ENCODE measurements at regions not wholly inside any gene's neighbourhood (a gene's known extent, or its start where the extent isn't known, plus 50 kb on each side); places are given as distances from the start of the nearest gene placed in this dataset.

- Histone ChIP-seq H3K4me3 (no peak overlapping the region), H3K27ac (ENCODE audit: low read depth) (no peak overlapping the region), H3F3A (replicated peaks; ENCODE audit: low read depth) (no peaks in the 10 kb centered on the region), H3K4me1 (ENCODE audit: insufficient read depth) (no peaks in the 10 kb centered on the region), H3K9me2 (ENCODE audit: insufficient read depth) (peaks cover 20% of the 10 kb centered on the region; the same call in 1 of the 2 replicates), H3K79me2 (replicated peaks; ENCODE audit: insufficient read depth) (no peaks in the 10 kb centered on the region), H3K27me3 (ENCODE audit: insufficient read depth) (no peaks in the 10 kb centered on the region), H2AFZ (no peak overlapping the region), H3K36me3 (ENCODE audit: insufficient read depth) (no peaks in the 10 kb centered on the region), H3K4me2 (no peak overlapping the region), H4K20me1 (replicated peaks; ENCODE audit: insufficient read depth) (no peaks in the 10 kb centered on the region)
- H3K36me3 Mint-ChIP-seq (ENCODE audit: low read depth), result peaks cover 3% of the 10 kb centered on the region
- DNase-seq (ENCODE audit: low spot score) (no peak), ATAC-seq (no peak)
- H3K27ac Mint-ChIP-seq, result no peak overlapping the region
- H3K9me3 Mint-ChIP-seq, result peaks cover 5% of the 10 kb centered on the region
- TF ChIP-seq JUNB (IDR thresholded peaks at IDR 0.05; ENCODE audit: unreplicated experiment), result no peak
- TF ChIP-seq POLR2AphosphoS5 (IDR thresholded peaks at IDR 0.05; ENCODE audit: low read depth), result no peak
- no peak for TF ChIP-seq NANOG (IDR thresholded peaks at IDR 0.05; ENCODE audit: borderline replicate concordance)
- no peak for TF ChIP-seq STAT1 (IDR thresholded peaks at IDR 0.05; ENCODE audit: unreplicated experiment)
- TF ChIP-seq CREB1 (CRISPR knock-in tag; IDR thresholded peaks at IDR 0.05; ENCODE audit: low read depth), result no peak
- H3K27me3 Mint-ChIP-seq (ENCODE audit: insufficient read depth, low read depth, poor library complexity), result no peaks in the 10 kb centered on the region
- H3K4me1 Mint-ChIP-seq, result no peaks in the 10 kb centered on the region; the same call in 2 of the 3 replicates
- H3K4me3 Mint-ChIP-seq, result no peak overlapping the region
These were observed 114.2 kb downstream of the BASP1 start for GRCh38 chr5:17331651-17332050.

GRCh38 chr5:17333755-17334154, 116.3 kb downstream of the BASP1 start:
- Histone ChIP-seq H3K36me3 (ENCODE audit: insufficient read depth) (no peaks in the 10 kb centered on the region), H3K4me3 (no peak overlapping the region), H2AFZ (no peak overlapping the region), H3K4me2 (no peak overlapping the region), H3F3A (replicated peaks; ENCODE audit: low read depth) (no peaks in the 10 kb centered on the region), H4K20me1 (replicated peaks; ENCODE audit: insufficient read depth) (no peaks in the 10 kb centered on the region), H3K9me2 (ENCODE audit: insufficient read depth) (peaks cover 7% of the 10 kb centered on the region; the same call in 1 of the 2 replicates), H3K4me1 (ENCODE audit: insufficient read depth) (no peaks in the 10 kb centered on the region), H3K79me2 (replicated peaks; ENCODE audit: insufficient read depth) (no peaks in the 10 kb centered on the region), H3K27me3 (ENCODE audit: insufficient read depth) (no peaks in the 10 kb centered on the region), H3K27ac (ENCODE audit: low read depth) (no peak overlapping the region)
- no peak overlapping the region for H3K27ac Mint-ChIP-seq
- H3K27me3 Mint-ChIP-seq (ENCODE audit: insufficient read depth, low read depth, poor library complexity), result no peaks in the 10 kb centered on the region
- DNase-seq (ENCODE audit: low spot score) (no peak), ATAC-seq (no peak)
- H3K4me1 Mint-ChIP-seq, result no peaks in the 10 kb centered on the region
- TF ChIP-seq CREB1 (CRISPR knock-in tag; IDR thresholded peaks at IDR 0.05; ENCODE audit: low read depth), result no peak
- TF ChIP-seq, protein P1, sequence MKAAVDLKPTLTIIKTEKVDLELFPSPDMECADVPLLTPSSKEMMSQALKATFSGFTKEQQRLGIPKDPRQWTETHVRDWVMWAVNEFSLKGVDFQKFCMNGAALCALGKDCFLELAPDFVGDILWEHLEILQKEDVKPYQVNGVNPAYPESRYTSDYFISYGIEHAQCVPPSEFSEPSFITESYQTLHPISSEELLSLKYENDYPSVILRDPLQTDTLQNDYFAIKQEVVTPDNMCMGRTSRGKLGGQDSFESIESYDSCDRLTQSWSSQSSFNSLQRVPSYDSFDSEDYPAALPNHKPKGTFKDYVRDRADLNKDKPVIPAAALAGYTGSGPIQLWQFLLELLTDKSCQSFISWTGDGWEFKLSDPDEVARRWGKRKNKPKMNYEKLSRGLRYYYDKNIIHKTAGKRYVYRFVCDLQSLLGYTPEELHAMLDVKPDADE (IDR thresholded peaks at IDR 0.05), result no peak
- TF ChIP-seq, protein P2, sequence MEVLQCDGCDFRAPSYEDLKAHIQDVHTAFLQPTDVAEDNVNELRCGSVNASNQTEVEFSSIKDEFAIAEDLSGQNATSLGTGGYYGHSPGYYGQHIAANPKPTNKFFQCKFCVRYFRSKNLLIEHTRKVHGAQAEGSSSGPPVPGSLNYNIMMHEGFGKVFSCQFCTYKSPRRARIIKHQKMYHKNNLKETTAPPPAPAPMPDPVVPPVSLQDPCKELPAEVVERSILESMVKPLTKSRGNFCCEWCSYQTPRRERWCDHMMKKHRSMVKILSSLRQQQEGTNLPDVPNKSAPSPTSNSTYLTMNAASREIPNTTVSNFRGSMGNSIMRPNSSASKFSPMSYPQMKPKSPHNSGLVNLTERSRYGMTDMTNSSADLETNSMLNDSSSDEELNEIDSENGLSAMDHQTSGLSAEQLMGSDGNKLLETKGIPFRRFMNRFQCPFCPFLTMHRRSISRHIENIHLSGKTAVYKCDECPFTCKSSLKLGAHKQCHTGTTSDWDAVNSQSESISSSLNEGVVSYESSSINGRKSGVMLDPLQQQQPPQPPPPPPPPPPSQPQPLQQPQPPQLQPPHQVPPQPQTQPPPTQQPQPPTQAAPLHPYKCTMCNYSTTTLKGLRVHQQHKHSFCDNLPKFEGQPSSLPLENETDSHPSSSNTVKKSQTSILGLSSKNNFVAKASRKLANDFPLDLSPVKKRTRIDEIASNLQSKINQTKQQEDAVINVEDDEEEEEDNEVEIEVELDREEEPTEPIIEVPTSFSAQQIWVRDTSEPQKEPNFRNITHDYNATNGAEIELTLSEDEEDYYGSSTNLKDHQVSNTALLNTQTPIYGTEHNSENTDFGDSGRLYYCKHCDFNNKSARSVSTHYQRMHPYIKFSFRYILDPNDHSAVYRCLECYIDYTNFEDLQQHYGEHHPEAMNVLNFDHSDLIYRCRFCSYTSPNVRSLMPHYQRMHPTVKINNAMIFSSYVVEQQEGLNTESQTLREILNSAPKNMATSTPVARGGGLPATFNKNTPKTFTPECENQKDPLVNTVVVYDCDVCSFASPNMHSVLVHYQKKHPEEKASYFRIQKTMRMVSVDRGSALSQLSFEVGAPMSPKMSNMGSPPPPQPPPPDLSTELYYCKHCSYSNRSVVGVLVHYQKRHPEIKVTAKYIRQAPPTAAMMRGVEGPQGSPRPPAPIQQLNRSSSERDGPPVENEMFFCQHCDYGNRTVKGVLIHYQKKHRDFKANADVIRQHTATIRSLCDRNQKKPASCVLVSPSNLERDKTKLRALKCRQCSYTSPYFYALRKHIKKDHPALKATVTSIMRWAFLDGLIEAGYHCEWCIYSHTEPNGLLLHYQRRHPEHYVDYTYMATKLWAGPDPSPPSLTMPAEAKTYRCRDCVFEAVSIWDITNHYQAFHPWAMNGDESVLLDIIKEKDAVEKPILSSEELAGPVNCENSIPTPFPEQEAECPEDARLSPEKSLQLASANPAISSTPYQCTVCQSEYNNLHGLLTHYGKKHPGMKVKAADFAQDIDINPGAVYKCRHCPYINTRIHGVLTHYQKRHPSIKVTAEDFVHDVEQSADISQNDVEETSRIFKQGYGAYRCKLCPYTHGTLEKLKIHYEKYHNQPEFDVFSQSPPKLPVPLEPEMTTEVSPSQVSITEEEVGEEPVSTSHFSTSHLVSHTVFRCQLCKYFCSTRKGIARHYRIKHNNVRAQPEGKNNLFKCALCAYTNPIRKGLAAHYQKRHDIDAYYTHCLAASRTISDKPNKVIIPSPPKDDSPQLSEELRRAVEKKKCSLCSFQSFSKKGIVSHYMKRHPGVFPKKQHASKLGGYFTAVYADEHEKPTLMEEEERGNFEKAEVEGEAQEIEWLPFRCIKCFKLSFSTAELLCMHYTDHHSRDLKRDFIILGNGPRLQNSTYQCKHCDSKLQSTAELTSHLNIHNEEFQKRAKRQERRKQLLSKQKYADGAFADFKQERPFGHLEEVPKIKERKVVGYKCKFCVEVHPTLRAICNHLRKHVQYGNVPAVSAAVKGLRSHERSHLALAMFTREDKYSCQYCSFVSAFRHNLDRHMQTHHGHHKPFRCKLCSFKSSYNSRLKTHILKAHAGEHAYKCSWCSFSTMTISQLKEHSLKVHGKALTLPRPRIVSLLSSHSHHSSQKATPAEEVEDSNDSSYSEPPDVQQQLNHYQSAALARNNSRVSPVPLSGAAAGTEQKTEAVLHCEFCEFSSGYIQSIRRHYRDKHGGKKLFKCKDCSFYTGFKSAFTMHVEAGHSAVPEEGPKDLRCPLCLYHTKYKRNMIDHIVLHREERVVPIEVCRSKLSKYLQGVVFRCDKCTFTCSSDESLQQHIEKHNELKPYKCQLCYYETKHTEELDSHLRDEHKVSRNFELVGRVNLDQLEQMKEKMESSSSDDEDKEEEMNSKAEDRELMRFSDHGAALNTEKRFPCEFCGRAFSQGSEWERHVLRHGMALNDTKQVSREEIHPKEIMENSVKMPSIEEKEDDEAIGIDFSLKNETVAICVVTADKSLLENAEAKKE (CRISPR knock-in tag; IDR thresholded peaks at IDR 0.05), result no peak
- H3K4me3 Mint-ChIP-seq, result no peak overlapping the region
- H3K9me3 Mint-ChIP-seq, result peaks cover 17% of the 10 kb centered on the region
- H3K36me3 Mint-ChIP-seq (ENCODE audit: low read depth), result peaks cover 7% of the 10 kb centered on the region

All from GM23338 (cell line).